SK-N-SH treated with all-trans-retinoic acid at 6 μM for 48 hours (cell line): ENCODE measurements at regions not wholly inside any gene's neighbourhood (a gene's known extent, or its start where the extent isn't known, plus 50 kb on each side); places are given as distances from the start of the nearest gene placed in this dataset.

Experiments used
- ATAC-seq: fragments of 200-7000 bp; cut with Tn5 transposase; 3 replicates; pipeline ENCODE4 v1.9.1; 2020; ENCODE audit warnings: mild to moderate bottlenecking, moderate library complexity
- ARNTL ChIP-seq: fragments of 450-650 bp; formaldehyde crosslinking; IDR thresholded peaks from 2 replicates; pipeline ENCODE4 v1.5.0; 2020; ENCODE audit warnings: low read depth, mild to moderate bottlenecking, moderate library complexity, borderline replicate concordance
- BACH2 ChIP-seq: fragments of 250-450 bp; sonication (Bioruptor Pico); IDR thresholded peaks from 2 replicates; pipeline ENCODE4 v1.9.0; 2021; ENCODE audit warnings: mild to moderate bottlenecking, borderline replicate concordance
- CSDC2 ChIP-seq: fragments of 250-450 bp; sonication (Bioruptor Pico); IDR thresholded peaks from 2 replicates; pipeline ENCODE4 v1.5.0; 2020; ENCODE audit warnings: mild to moderate bottlenecking, moderate library complexity
- ESRRG ChIP-seq: fragments of 250-450 bp; sonication (Bioruptor Pico); IDR thresholded peaks from 2 replicates; pipeline ENCODE4 v1.6.1; 2021; ENCODE audit warnings: mild to moderate bottlenecking
- GLIS3 ChIP-seq: fragments of 250-450 bp; sonication (Bioruptor Pico); IDR thresholded peaks from 2 replicates; pipeline ENCODE4 v1.5.0; 2020; ENCODE audit warnings: mild to moderate bottlenecking, moderate library complexity
- ISL1 ChIP-seq: fragments of 250-450 bp; sonication (Bioruptor Pico); IDR thresholded peaks from 2 replicates; pipeline ENCODE4 v2.1.2; 2022; ENCODE audit warnings: mild to moderate bottlenecking, moderate library complexity
- OSR1 ChIP-seq: fragments of 250-450 bp; sonication (Bioruptor Pico); IDR thresholded peaks from 2 replicates; pipeline ENCODE4 v1.8.0; 2022; ENCODE audit warnings: moderate library complexity, mild to moderate bottlenecking, inconsistent platforms
- PPARA ChIP-seq: fragments of 250-450 bp; sonication (Bioruptor Pico); IDR thresholded peaks from 2 replicates; pipeline ENCODE4 v1.5.0; 2020; ENCODE audit warnings: mild to moderate bottlenecking, borderline replicate concordance
- RARB ChIP-seq: fragments of 250-450 bp; sonication (Bioruptor Pico); IDR thresholded peaks from 2 replicates; pipeline ENCODE4 v1.8.0; 2021; ENCODE audit warnings: mild to moderate bottlenecking, moderate library complexity
- SNAI2 ChIP-seq: fragments of 250-450 bp; sonication (Bioruptor Pico); IDR thresholded peaks from 2 replicates; pipeline ENCODE4 v1.5.0; 2020; ENCODE audit warnings: mild to moderate bottlenecking, moderate library complexity
- TCF4 ChIP-seq: fragments of 250-450 bp; sonication (Bioruptor Pico); IDR thresholded peaks from 2 replicates; pipeline ENCODE4 v1.8.0; 2021; ENCODE audit warnings: mild to moderate bottlenecking, moderate library complexity, borderline replicate concordance
- TOX ChIP-seq: fragments of 250-450 bp; sonication (Bioruptor Pico); IDR thresholded peaks from 2 replicates; pipeline ENCODE4 v1.8.0; 2021; ENCODE audit warnings: mild to moderate bottlenecking, moderate library complexity, borderline replicate concordance
- ZC3H10 ChIP-seq: fragments of 250-450 bp; sonication (Bioruptor Pico); IDR thresholded peaks from 2 replicates; pipeline ENCODE4 v1.5.1; 2021; ENCODE audit warnings: mild to moderate bottlenecking, moderate library complexity
- ZFP3 ChIP-seq: fragments of 250-450 bp; sonication (Bioruptor Pico); IDR thresholded peaks from 2 replicates; pipeline ENCODE4 v1.5.0; 2020; ENCODE audit warnings: mild to moderate bottlenecking, moderate library complexity
- ZFP30 ChIP-seq: fragments of 450-650 bp; formaldehyde crosslinking; IDR thresholded peaks from 2 replicates; pipeline ENCODE4 v1.5.0; 2022; ENCODE audit warnings: mild to moderate bottlenecking, moderate library complexity
- ZNF565 ChIP-seq: fragments of 450-650 bp; formaldehyde crosslinking; conservative IDR thresholded peaks from 2 replicates; pipeline ENCODE4 v1.5.0; 2020; ENCODE audit warnings: low read depth, mild to moderate bottlenecking, moderate library complexity
- ZNF70 ChIP-seq: fragments of 450-650 bp; formaldehyde crosslinking; IDR thresholded peaks from 2 replicates; pipeline ENCODE4 v1.5.0; 2020; ENCODE audit warnings: mild to moderate bottlenecking, moderate library complexity
- ZNF8 ChIP-seq: fragments of 450-650 bp; formaldehyde crosslinking; IDR thresholded peaks from 2 replicates; pipeline ENCODE4 v1.5.0; 2020; ENCODE audit warnings: mild to moderate bottlenecking, moderate library complexity
- TF ChIP-seq, protein P1 (sequence below): fragments of 250-450 bp; sonication (Bioruptor Pico); IDR thresholded peaks from 2 replicates; pipeline ENCODE4 v1.5.1; 2021; ENCODE audit warnings: mild to moderate bottlenecking, moderate library complexity
- TF ChIP-seq, protein P2 (sequence below): fragments of 250-450 bp; sonication (Bioruptor Pico); IDR thresholded peaks from 2 replicates; pipeline ENCODE4 v1.8.0; 2021; ENCODE audit warnings: low read depth, mild to moderate bottlenecking, moderate library complexity, borderline replicate concordance
- TF ChIP-seq, protein P3 (sequence below): fragments of 250-450 bp; sonication (Bioruptor Pico); IDR thresholded peaks from 2 replicates; pipeline ENCODE4 v1.5.1; 2020; ENCODE audit warnings: low read depth, mild to moderate bottlenecking, moderate library complexity
- TF ChIP-seq, protein P4 (sequence below): fragments of 250-450 bp; sonication (Bioruptor Pico); IDR thresholded peaks from 2 replicates; pipeline ENCODE4 v1.5.0; 2020; ENCODE audit warnings: mild to moderate bottlenecking, moderate library complexity
- TF ChIP-seq, protein P5 (sequence below): fragments of 250-450 bp; sonication (Bioruptor Pico); IDR thresholded peaks from 2 replicates; pipeline ENCODE4 v1.8.0; 2020; ENCODE audit warnings: mild to moderate bottlenecking, moderate library complexity, borderline replicate concordance

DNA sequence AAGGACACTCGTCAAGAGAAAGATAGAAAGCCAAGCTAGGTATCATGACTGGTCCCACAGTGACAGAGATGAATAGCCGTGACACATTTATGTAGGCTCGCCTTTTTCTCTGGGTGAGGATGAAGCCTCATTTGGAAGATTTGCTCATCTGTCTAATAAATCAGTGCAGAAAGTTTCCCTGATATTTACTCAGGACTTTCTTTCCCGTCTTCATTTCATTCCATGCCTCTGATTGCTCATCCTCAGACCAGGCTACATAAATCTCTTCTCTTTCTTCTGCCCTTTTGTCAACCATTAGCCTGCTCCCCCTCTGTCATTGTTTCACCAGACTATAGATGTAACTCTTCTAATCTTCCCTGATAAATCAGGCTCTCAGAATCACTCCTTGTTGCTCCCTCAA is 361.8 kb upstream of the MEIS1 start:
- no peak for ATAC-seq
- TF ChIP-seq TCF4 (CRISPR knock-in tag) (no peak), TOX (no peak), PPARA (CRISPR knock-in tag) (no peak), CSDC2 (no peak), ZFP30 (CRISPR knock-in tag) (no peak), ARNTL (no peak), ESRRG (no peak), BACH2 (CRISPR knock-in tag) (no peak), OSR1 (CRISPR knock-in tag) (no peak), ZNF8 (no peak), SNAI2 (no peak)
- TF ChIP-seq, protein P1, sequence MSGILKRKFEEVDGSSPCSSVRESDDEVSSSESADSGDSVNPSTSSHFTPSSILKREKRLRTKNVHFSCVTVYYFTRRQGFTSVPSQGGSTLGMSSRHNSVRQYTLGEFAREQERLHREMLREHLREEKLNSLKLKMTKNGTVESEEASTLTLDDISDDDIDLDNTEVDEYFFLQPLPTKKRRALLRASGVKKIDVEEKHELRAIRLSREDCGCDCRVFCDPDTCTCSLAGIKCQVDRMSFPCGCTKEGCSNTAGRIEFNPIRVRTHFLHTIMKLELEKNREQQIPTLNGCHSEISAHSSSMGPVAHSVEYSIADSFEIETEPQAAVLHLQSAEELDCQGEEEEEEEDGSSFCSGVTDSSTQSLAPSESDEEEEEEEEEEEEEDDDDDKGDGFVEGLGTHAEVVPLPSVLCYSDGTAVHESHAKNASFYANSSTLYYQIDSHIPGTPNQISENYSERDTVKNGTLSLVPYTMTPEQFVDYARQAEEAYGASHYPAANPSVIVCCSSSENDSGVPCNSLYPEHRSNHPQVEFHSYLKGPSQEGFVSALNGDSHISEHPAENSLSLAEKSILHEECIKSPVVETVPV (CRISPR knock-in tag) = no peak
- TF ChIP-seq, protein P2, sequence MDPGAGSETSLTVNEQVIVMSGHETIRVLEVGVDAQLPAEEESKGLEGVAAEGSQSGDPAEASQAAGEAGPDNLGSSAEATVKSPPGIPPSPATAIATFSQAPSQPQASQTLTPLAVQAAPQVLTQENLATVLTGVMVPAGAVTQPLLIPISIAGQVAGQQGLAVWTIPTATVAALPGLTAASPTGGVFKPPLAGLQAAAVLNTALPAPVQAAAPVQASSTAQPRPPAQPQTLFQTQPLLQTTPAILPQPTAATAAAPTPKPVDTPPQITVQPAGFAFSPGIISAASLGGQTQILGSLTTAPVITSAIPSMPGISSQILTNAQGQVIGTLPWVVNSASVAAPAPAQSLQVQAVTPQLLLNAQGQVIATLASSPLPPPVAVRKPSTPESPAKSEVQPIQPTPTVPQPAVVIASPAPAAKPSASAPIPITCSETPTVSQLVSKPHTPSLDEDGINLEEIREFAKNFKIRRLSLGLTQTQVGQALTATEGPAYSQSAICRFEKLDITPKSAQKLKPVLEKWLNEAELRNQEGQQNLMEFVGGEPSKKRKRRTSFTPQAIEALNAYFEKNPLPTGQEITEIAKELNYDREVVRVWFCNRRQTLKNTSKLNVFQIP (CRISPR knock-in tag) = no peak
- TF ChIP-seq, protein P3, sequence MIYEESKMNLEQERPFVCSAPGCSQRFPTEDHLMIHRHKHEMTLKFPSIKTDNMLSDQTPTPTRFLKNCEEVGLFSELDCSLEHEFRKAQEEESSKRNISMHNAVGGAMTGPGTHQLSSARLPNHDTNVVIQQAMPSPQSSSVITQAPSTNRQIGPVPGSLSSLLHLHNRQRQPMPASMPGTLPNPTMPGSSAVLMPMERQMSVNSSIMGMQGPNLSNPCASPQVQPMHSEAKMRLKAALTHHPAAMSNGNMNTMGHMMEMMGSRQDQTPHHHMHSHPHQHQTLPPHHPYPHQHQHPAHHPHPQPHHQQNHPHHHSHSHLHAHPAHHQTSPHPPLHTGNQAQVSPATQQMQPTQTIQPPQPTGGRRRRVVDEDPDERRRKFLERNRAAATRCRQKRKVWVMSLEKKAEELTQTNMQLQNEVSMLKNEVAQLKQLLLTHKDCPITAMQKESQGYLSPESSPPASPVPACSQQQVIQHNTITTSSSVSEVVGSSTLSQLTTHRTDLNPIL (CRISPR knock-in tag) = no peak
- TF ChIP-seq, all 23 proteins: peak for 0

DNA sequence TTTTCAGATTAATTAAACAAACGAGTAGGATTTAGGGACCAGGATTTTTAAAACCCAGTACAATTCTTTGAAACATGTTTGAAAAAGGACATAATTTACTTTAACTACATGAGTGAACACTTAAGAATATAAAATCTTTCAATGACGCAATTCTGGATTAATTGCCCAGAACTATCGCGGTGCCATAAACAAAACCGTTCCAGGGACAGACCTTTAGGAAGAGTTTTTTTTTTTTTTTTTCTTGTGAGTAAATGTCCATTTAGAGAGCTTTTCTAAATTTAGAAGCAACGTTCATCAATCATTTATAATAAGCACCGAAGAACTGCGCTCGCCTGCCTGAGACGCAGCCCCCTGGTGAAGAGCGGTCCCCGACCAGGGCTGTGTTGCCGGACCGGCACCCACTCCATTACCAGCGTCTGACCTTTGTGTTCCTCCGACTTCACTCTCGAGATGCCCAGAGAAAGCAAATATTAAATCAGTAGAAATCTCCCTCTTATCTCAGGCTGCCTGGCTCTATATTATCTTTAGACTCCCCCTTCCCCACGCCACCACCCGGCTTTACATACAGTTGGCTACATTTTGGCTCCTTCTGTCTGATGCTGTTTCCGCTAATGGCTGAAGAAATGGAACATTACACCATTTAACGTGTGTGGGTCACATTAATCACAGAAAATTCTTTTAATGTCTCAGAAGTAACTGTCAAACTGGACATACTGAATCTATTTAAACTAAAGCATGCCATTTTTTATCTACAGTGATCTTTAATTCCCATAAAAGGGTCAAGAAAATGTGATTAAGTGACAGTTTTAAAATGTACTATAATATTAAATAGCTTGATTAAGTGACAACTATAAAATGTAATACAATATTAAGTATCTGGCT is 364.0 kb upstream of the MEIS1 start:
- TF ChIP-seq PPARA (CRISPR knock-in tag) = peak; percentile 70; the same call in 1 of the 2 replicates
- TF ChIP-seq CSDC2 = peak; percentile 41; the same call in 1 of the 2 replicates
- peak; percentile 63; the same call in 1 of the 2 replicates for TF ChIP-seq ZC3H10 (CRISPR knock-in tag)
- TF ChIP-seq TCF4 (CRISPR knock-in tag) = peak; percentile 100
- peak; percentile 100 for TF ChIP-seq ISL1 (CRISPR knock-in tag)
- no peak for TF ChIP-seq OSR1 (CRISPR knock-in tag)
- TF ChIP-seq, protein P2 (CRISPR knock-in tag) = peak; percentile 99; the same call in 1 of the 2 replicates
- TF ChIP-seq ARNTL = peak; percentile 89
- TF ChIP-seq, protein P3 (CRISPR knock-in tag) = peak; percentile 99
- TF ChIP-seq BACH2 (CRISPR knock-in tag) = no peak
- TF ChIP-seq TOX = peak; percentile 64; the same call in 1 of the 2 replicates
- TF ChIP-seq ZNF8 = peak; percentile 83
- TF ChIP-seq GLIS3 (CRISPR knock-in tag) = peak; percentile 98
- peak; percentile 88 for TF ChIP-seq ZFP3 (CRISPR knock-in tag)
- peak; percentile 69 for TF ChIP-seq ZNF70 (CRISPR knock-in tag)
- TF ChIP-seq, protein P4, sequence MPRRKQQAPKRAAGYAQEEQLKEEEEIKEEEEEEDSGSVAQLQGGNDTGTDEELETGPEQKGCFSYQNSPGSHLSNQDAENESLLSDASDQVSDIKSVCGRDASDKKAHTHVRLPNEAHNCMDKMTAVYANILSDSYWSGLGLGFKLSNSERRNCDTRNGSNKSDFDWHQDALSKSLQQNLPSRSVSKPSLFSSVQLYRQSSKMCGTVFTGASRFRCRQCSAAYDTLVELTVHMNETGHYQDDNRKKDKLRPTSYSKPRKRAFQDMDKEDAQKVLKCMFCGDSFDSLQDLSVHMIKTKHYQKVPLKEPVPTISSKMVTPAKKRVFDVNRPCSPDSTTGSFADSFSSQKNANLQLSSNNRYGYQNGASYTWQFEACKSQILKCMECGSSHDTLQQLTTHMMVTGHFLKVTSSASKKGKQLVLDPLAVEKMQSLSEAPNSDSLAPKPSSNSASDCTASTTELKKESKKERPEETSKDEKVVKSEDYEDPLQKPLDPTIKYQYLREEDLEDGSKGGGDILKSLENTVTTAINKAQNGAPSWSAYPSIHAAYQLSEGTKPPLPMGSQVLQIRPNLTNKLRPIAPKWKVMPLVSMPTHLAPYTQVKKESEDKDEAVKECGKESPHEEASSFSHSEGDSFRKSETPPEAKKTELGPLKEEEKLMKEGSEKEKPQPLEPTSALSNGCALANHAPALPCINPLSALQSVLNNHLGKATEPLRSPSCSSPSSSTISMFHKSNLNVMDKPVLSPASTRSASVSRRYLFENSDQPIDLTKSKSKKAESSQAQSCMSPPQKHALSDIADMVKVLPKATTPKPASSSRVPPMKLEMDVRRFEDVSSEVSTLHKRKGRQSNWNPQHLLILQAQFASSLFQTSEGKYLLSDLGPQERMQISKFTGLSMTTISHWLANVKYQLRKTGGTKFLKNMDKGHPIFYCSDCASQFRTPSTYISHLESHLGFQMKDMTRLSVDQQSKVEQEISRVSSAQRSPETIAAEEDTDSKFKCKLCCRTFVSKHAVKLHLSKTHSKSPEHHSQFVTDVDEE (CRISPR knock-in tag) = peak; percentile 100
- TF ChIP-seq SNAI2 = peak; percentile 94; the same call in 1 of the 2 replicates
- TF ChIP-seq, protein P1 (CRISPR knock-in tag) = peak; percentile 100
- TF ChIP-seq, protein P5, sequence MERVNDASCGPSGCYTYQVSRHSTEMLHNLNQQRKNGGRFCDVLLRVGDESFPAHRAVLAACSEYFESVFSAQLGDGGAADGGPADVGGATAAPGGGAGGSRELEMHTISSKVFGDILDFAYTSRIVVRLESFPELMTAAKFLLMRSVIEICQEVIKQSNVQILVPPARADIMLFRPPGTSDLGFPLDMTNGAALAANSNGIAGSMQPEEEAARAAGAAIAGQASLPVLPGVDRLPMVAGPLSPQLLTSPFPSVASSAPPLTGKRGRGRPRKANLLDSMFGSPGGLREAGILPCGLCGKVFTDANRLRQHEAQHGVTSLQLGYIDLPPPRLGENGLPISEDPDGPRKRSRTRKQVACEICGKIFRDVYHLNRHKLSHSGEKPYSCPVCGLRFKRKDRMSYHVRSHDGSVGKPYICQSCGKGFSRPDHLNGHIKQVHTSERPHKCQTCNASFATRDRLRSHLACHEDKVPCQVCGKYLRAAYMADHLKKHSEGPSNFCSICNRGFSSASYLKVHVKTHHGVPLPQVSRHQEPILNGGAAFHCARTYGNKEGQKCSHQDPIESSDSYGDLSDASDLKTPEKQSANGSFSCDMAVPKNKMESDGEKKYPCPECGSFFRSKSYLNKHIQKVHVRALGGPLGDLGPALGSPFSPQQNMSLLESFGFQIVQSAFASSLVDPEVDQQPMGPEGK (CRISPR knock-in tag) = peak; percentile 99
- TF ChIP-seq ZNF565 = peak; percentile 92
- peak; percentile 59 for TF ChIP-seq ZFP30 (CRISPR knock-in tag)
- peak; percentile 99 for TF ChIP-seq ESRRG
- TF ChIP-seq RARB (CRISPR knock-in tag) = peak; percentile 70; the same call in 1 of the 2 replicates
- ATAC-seq = peak; percentile 84
